Effector memory CD4-positive, alpha-beta T cell (primary cell): ENCODE measurements at regions not wholly inside any gene's neighbourhood (a gene's known extent, or its start where the extent isn't known, plus 50 kb on each side); places are given as distances from the start of the nearest gene placed in this dataset.
"Not testable (repeated sequence)": the region's sequence is repeated elsewhere in the genome, so short reads cannot be mapped to it uniquely, and the experiment has no call there.

Experiments
- DNase-seq, 3 donors: peaks; one replicate each; pipeline ENCODE4 v3.0.0-alpha.2; 2020
- H3K27ac ChIP-seq: 2 replicates; pipeline ENCODE4 v1.7.0; 2013; ENCODE audit warnings: mild to moderate bottlenecking, low read length, moderate library complexity; ENCODE audit not compliant: insufficient read depth, poor library complexity, severe bottlenecking
- H3K27me3 ChIP-seq: replicated peaks from 2 replicates; pipeline ENCODE4 v1.7.0; 2013; ENCODE audit warnings: mild to moderate bottlenecking, low read length; ENCODE audit not compliant: insufficient read depth, control insufficient read depth, poor library complexity, severe bottlenecking
- H3K36me3 ChIP-seq: 2 replicates; pipeline ENCODE4 v1.7.0; 2013; ENCODE audit warnings: mild to moderate bottlenecking, low read length, moderate library complexity; ENCODE audit not compliant: control insufficient read depth, insufficient read depth
- H3K4me1 ChIP-seq: 2 replicates; pipeline ENCODE4 v1.7.0; 2013; ENCODE audit warnings: low read length, mild to moderate bottlenecking; ENCODE audit not compliant: control insufficient read depth, insufficient read depth, poor library complexity, severe bottlenecking
- H3K4me3 ChIP-seq: 2 replicates; pipeline ENCODE4 v1.7.0; 2013; ENCODE audit warnings: low read length, low read depth, mild to moderate bottlenecking; ENCODE audit not compliant: insufficient read depth, poor library complexity, severe bottlenecking
- H3K9me3 ChIP-seq: 2 replicates; pipeline ENCODE4 v1.7.0; 2013; ENCODE audit warnings: mild to moderate bottlenecking, low read length, moderate library complexity; ENCODE audit not compliant: control insufficient read depth

DNA sequence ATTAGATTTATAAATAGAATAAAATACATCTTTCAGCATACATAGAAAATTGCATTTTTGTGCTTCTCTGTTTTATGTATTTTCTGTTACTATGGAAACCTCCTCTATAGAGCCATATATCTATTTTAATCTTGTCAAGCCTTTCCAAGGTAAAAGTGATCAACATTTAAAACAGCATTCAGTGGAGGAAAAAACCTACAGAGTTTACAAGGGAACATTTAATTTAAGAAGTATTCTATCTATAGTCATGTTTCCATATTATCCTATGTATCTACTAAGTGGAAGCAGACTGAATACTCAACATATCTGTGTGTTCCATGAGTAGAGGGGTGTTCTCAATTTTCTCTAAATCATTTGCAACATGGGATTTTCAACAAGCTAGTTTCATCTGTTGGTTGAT, 791.4 kb downstream of the CDH18 start:
- Histone ChIP-seq H3K4me3 (no peak overlapping the region), H3K36me3 (no peaks in the 10 kb centered on the region), H3K9me3 (no peaks in the 10 kb centered on the region), H3K27me3 (no peaks in the 10 kb centered on the region), H3K27ac (no peak overlapping the region), H3K4me1 (no peaks in the 10 kb centered on the region)
- DNase-seq, result no peak

DNA sequence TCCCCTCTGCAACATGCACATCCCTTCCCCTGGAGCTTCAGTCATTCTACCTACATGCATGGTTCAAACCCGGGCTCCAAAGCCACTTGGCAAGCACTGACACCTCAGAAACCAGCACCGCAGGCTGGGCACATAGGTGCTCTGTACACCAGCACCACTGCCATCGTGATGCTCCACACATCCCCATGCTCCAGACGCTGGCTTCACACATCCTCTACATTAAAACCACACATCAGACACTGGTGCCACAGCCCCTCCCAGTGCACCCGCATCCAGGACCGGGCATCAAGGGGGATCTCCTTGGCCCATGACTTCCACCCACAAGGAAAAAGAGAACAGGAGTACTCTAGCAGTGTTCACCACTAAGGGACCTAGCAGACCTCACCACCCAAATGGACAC, 787.7 kb downstream of the CDH18 start:
- H3K4me3 ChIP-seq, result no peak overlapping the region
- H3K27me3 ChIP-seq, result no peaks in the 10 kb centered on the region
- no peaks in the 10 kb centered on the region for H3K4me1 ChIP-seq
- H3K36me3 ChIP-seq, result no peaks in the 10 kb centered on the region
- no peaks in the 10 kb centered on the region for H3K9me3 ChIP-seq
- DNase-seq, result no peak
- no peak overlapping the region for H3K27ac ChIP-seq

DNA sequence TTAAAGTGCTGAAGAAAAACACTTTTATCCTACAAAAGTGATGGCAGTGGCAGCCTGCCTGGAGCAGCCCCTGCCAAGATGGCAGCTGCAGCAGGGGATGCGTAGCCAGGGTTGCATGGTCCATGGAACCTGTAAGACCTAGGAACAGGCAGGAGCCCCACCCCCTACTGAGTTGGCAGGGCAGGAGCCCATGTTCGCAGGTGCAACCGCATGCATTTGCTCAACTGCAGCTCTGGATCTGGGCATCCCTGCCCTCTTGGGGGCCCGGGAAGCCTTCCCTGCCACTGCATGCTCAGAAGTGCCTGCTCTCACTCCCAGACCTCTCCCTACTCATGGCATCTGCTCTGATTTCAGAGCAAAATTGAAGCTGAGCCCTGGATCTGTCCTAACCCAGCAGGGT, 779.6 kb downstream of the CDH18 start:
- no peak overlapping the region for H3K27ac ChIP-seq
- H3K4me1 ChIP-seq, result no peaks in the 10 kb centered on the region
- H3K27me3 ChIP-seq, result no peaks in the 10 kb centered on the region
- H3K4me3 ChIP-seq, result no peak overlapping the region
- H3K36me3 ChIP-seq, result no peaks in the 10 kb centered on the region
- H3K9me3 ChIP-seq, result no peaks in the 10 kb centered on the region
- no peak for DNase-seq

GRCh38 chr5:19210886-19211285, 777.1 kb downstream of the CDH18 start:
- no peaks in the 10 kb centered on the region for H3K36me3 ChIP-seq
- no peak overlapping the region for H3K4me3 ChIP-seq
- H3K9me3 ChIP-seq, result no peaks in the 10 kb centered on the region
- H3K27me3 ChIP-seq, result no peaks in the 10 kb centered on the region
- H3K27ac ChIP-seq, result no peak overlapping the region
- no peaks in the 10 kb centered on the region for H3K4me1 ChIP-seq
- DNase-seq, result no peak

DNA sequence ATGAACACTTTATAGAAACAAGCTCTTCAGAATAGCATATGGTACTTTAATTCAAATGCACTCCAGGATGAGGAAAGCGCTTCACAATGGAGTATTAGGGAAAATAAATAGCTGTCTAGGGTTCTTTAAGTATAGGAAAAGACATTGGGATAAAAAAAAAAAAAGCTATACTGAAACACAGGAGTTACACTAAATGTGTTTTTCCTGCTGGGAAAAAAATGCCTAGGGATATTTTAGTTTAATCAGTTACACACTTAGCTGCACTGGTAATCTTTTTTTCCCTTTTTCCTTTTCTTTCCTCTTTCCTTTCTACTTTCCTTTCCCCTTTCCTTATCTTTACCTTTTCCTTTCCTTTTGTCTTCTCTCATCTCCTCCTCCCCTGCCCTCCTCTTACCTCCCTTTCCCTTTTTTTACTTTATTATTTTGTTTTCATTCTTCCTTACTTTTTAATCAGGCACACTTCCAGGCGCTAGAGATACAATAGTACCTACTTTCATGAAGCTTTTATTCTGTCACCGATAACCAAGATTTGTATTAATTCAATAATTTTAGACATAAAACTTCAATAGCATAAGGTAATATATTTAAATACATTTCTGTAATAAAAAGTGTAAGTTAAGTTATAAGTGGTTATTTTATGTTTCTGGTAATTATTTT, 758.7 kb downstream of the CDH18 start:
- no peak overlapping the region for H3K4me3 ChIP-seq
- no peaks in the 10 kb centered on the region for H3K9me3 ChIP-seq
- no peaks in the 10 kb centered on the region for H3K27me3 ChIP-seq
- DNase-seq, result no peak
- no peak overlapping the region for H3K27ac ChIP-seq
- H3K4me1 ChIP-seq, result no peaks in the 10 kb centered on the region
- H3K36me3 ChIP-seq, result no peaks in the 10 kb centered on the region

- H3K27me3 ChIP-seq, result no peaks in the 10 kb centered on the region
- H3K9me3 ChIP-seq, result no peaks in the 10 kb centered on the region
- DNase-seq, result no peak
- no peaks in the 10 kb centered on the region for H3K4me1 ChIP-seq
- H3K27ac ChIP-seq, result no peak overlapping the region
- no peaks in the 10 kb centered on the region for H3K36me3 ChIP-seq
- H3K4me3 ChIP-seq, result no peak overlapping the region
These were observed 754.4 kb downstream of the CDH18 start for GRCh38 chr5:19233573-19233972.

DNA sequence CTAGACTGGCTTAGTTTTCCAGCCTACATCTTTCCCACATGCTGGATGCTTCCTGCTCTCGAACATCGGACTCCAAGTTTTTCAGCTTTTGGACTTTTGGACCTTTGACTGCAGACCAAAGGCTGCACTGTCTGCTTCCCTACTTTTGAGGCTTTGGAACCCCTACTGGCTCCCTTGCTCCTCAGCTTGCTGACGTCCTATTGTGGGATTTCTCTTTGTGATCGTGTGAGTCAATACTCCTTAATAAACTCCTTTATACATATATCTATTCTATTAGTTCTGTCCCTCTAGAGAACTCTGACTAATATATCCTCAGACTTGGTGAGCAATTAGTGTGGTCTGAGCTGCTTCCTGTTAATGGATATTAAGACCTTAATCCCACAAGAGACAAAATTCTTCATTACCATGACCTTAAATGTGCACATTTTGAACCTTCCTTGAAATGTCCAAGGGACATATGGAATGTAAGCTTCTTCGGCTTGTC, 752.9 kb downstream of the CDH18 start:
- Histone ChIP-seq H3K27ac (no peak overlapping the region), H3K27me3 (no peaks in the 10 kb centered on the region), H3K4me3 (no peak overlapping the region), H3K4me1 (no peaks in the 10 kb centered on the region), H3K9me3 (no peaks in the 10 kb centered on the region), H3K36me3 (no peaks in the 10 kb centered on the region)
- DNase-seq, result no peak

DNA sequence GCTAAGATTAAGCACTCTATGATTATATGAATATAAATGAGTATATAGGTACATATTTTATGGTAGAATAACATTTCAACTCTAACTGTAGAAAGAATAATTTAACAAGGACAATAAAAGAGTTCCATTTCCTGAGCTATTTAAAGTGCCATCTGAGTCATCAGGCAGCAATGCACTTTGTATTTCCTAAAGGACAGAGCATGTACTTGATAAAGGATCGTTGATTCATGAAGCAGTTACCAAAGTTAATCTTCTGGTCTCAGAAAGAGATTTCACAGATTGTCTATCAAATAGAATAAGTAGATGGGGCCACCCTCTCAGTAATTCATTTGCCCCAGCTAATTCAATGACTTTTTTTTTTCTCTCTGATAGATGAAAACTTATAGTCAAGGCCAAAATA, 747.8 kb downstream of the CDH18 start:
- H3K27ac ChIP-seq, result no peak overlapping the region
- H3K9me3 ChIP-seq, result no peaks in the 10 kb centered on the region
- DNase-seq, result no peak
- H3K4me3 ChIP-seq, result no peak overlapping the region
- H3K4me1 ChIP-seq, result no peaks in the 10 kb centered on the region
- H3K27me3 ChIP-seq, result no peaks in the 10 kb centered on the region
- no peaks in the 10 kb centered on the region for H3K36me3 ChIP-seq

- no peak for DNase-seq
- no peak overlapping the region for H3K27ac ChIP-seq
- H3K4me1 ChIP-seq, result no peaks in the 10 kb centered on the region
- H3K27me3 ChIP-seq, result no peaks in the 10 kb centered on the region
- H3K36me3 ChIP-seq, result no peaks in the 10 kb centered on the region
- H3K4me3 ChIP-seq, result no peak overlapping the region
- no peaks in the 10 kb centered on the region for H3K9me3 ChIP-seq
These were observed 746.3 kb downstream of the CDH18 start for GRCh38 chr5:19241690-19242089.

GRCh38 chr5:19246191-19246590, 741.8 kb downstream of the CDH18 start:
- H3K36me3 ChIP-seq, H3K27ac ChIP-seq, DNase-seq, H3K9me3 ChIP-seq, H3K4me3 ChIP-seq, H3K4me1 ChIP-seq, H3K27me3 ChIP-seq: not testable (repeated sequence)
